ENCODE measurements at regions not wholly inside any gene's neighbourhood (a gene's known extent, or its start where the extent isn't known, plus 50 kb on each side); places are given as distances from the start of the nearest gene placed in this dataset.

- dilution Hi-C loops (cut with MboI; ENCODE audit: extremely low pct_ligation_motif_present, low sequenced_read_pairs) = no loop called here
- no peaks in the 10 kb centered on the region for H3K9me1 ChIP-seq (ENCODE audit: control insufficient read depth, extremely low read depth, insufficient read depth, low read length)
- FAIRE-seq (no peak), DNase-seq (ENCODE audit: low read depth, low spot score) (no peak)
- no peak overlapping the region for H3K27ac ChIP-seq (ENCODE audit: control insufficient read depth, insufficient read depth, low read length)
- no peaks in the 10 kb centered on the region for H3K9me3 ChIP-seq (ENCODE audit: control insufficient read depth, low read depth, low read length)
- H3K4me3 ChIP-seq (ENCODE audit: control insufficient read depth in 2 of 3, extremely low read depth in 1 of 3, insufficient read depth in 2 of 3, low read depth in 1 of 3, low read length in 3 of 3) = no peak overlapping the region
- no peaks in the 10 kb centered on the region for H3K4me1 ChIP-seq (ENCODE audit: control insufficient read depth, extremely low read depth, insufficient read depth, low read length)
- TF ChIP-seq, protein P1, sequence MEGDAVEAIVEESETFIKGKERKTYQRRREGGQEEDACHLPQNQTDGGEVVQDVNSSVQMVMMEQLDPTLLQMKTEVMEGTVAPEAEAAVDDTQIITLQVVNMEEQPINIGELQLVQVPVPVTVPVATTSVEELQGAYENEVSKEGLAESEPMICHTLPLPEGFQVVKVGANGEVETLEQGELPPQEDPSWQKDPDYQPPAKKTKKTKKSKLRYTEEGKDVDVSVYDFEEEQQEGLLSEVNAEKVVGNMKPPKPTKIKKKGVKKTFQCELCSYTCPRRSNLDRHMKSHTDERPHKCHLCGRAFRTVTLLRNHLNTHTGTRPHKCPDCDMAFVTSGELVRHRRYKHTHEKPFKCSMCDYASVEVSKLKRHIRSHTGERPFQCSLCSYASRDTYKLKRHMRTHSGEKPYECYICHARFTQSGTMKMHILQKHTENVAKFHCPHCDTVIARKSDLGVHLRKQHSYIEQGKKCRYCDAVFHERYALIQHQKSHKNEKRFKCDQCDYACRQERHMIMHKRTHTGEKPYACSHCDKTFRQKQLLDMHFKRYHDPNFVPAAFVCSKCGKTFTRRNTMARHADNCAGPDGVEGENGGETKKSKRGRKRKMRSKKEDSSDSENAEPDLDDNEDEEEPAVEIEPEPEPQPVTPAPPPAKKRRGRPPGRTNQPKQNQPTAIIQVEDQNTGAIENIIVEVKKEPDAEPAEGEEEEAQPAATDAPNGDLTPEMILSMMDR (optimal IDR thresholded peaks at IDR 0.05 in 1 of 3, IDR thresholded peaks at IDR 0.05 in 1 of 3, conservative IDR thresholded peaks at IDR 0.05 in 1 of 3; ENCODE audit: extremely low read depth in 1 of 3, insufficient read depth in 2 of 3, low read length in 3 of 3) = no peak
- TF ChIP-seq EZH2 (IDR thresholded peaks at IDR 0.05; ENCODE audit: low read length) = no peak
- no peak overlapping the region for H3K4me2 ChIP-seq (ENCODE audit: control insufficient read depth, extremely low read depth, insufficient read depth, low read depth, low read length)
- H2AFZ ChIP-seq (ENCODE audit: control insufficient read depth, low read length) = no peak overlapping the region
- no peaks in the 10 kb centered on the region for H3K36me3 ChIP-seq (ENCODE audit: control insufficient read depth in 2 of 2, extremely low read depth in 1 of 2, insufficient read depth in 2 of 2, low read length in 2 of 2)
- no peaks in the 10 kb centered on the region for H3K27me3 ChIP-seq (ENCODE audit: control insufficient read depth, extremely low read depth, insufficient read depth, low read length)
- no peaks in the 10 kb centered on the region for H4K20me1 ChIP-seq (ENCODE audit: control insufficient read depth, extremely low read depth, insufficient read depth, low read length)
- no peak overlapping the region for H3K9ac ChIP-seq (ENCODE audit: control insufficient read depth, extremely low read depth, insufficient read depth, low read length)
- no peaks in the 10 kb centered on the region for H3K79me2 ChIP-seq (ENCODE audit: control insufficient read depth, insufficient read depth, low read length)
Observed at GRCh38 chr4:12583275-12583674, 900.9 kb downstream of the RAB28 start.

GRCh38 chr4:12580787-12581186, 903.4 kb downstream of the RAB28 start:
- TF ChIP-seq, protein P1 (optimal IDR thresholded peaks at IDR 0.05 in 1 of 3, IDR thresholded peaks at IDR 0.05 in 1 of 3, conservative IDR thresholded peaks at IDR 0.05 in 1 of 3; ENCODE audit: extremely low read depth in 1 of 3, insufficient read depth in 2 of 3, low read length in 3 of 3) = no peak
- no peak for TF ChIP-seq EZH2 (IDR thresholded peaks at IDR 0.05; ENCODE audit: low read length)
- Histone ChIP-seq H2AFZ (ENCODE audit: control insufficient read depth, low read length) (no peak overlapping the region), H3K4me2 (ENCODE audit: control insufficient read depth, extremely low read depth, insufficient read depth, low read depth, low read length) (no peak overlapping the region), H3K27me3 (ENCODE audit: control insufficient read depth, extremely low read depth, insufficient read depth, low read length) (no peaks in the 10 kb centered on the region), H3K4me3 (ENCODE audit: control insufficient read depth in 2 of 3, extremely low read depth in 1 of 3, insufficient read depth in 2 of 3, low read depth in 1 of 3, low read length in 3 of 3) (no peak overlapping the region), H3K79me2 (ENCODE audit: control insufficient read depth, insufficient read depth, low read length) (no peaks in the 10 kb centered on the region), H4K20me1 (ENCODE audit: control insufficient read depth, extremely low read depth, insufficient read depth, low read length) (no peaks in the 10 kb centered on the region), H3K36me3 (ENCODE audit: control insufficient read depth in 2 of 2, extremely low read depth in 1 of 2, insufficient read depth in 2 of 2, low read length in 2 of 2) (no peaks in the 10 kb centered on the region), H3K27ac (ENCODE audit: control insufficient read depth, insufficient read depth, low read length) (no peak overlapping the region), H3K4me1 (ENCODE audit: control insufficient read depth, extremely low read depth, insufficient read depth, low read length) (no peaks in the 10 kb centered on the region), H3K9ac (ENCODE audit: control insufficient read depth, extremely low read depth, insufficient read depth, low read length) (no peak overlapping the region), H3K9me3 (ENCODE audit: control insufficient read depth, low read depth, low read length) (no peaks in the 10 kb centered on the region), H3K9me1 (ENCODE audit: control insufficient read depth, extremely low read depth, insufficient read depth, low read length) (no peaks in the 10 kb centered on the region)
- dilution Hi-C loops (cut with MboI; ENCODE audit: extremely low pct_ligation_motif_present, low sequenced_read_pairs) = no loop called here
- FAIRE-seq (no peak), DNase-seq (ENCODE audit: low read depth, low spot score) (no peak)

Measured in keratinocyte (primary cell).